Prostate gland (tissue), 2 donors: ENCODE measurements at regions not wholly inside any gene's neighbourhood (a gene's known extent, or its start where the extent isn't known, plus 50 kb on each side); places are given as distances from the start of the nearest gene placed in this dataset.

Experiments used
- DNase-seq: peaks from one replicate; pipeline ENCODE4 v3.0.0-alpha.2; 2019; ENCODE audit warnings: low spot score
- H3K27ac ChIP-seq, 2 donors: fragments of 200-600 bp; sonication (generic); 2 replicates each; pipeline ENCODE4 v1.5.1; 2017 to 2019
- H3K27me3 ChIP-seq: fragments of 200-600 bp; sonication (generic); replicated peaks from 2 replicates; pipeline ENCODE4 v1.5.1; 2019; ENCODE audit not compliant: insufficient read depth
- H3K36me3 ChIP-seq, 2 donors: fragments of 200-600 bp; sonication (generic); 1 replicate in 1 of 2; 2 replicates in 1 of 2; pipeline versions ENCODE4 v1.5.1 to v1.8.1; 2017 to 2019
- H3K4me1 ChIP-seq: fragments of 200-600 bp; sonication (generic); replicated peaks from 2 replicates; pipeline ENCODE4 v1.5.1; 2019
- H3K4me3 ChIP-seq, 2 donors: fragments of 200-600 bp; sonication (generic); 2 replicates each; pipeline ENCODE4 v1.5.1; 2017 to 2019
- H3K9me3 ChIP-seq: fragments of 200-600 bp; sonication (generic); 2 replicates; pipeline ENCODE4 v1.5.1; 2017
- CTCF ChIP-seq, 4 experiments: fragments of 200-600 bp in 2 of 4; fragments of 450-650 bp in 2 of 4; sonication (generic) in 2 of 4; IDR thresholded peaks; 1 replicate in 3 of 4; 2 replicates in 1 of 4; pipeline ENCODE4 v1.5.1; 2016 to 2019; ENCODE audit warnings: antibody characterized with exemption in 4 of 4, mild to moderate bottlenecking in 2 of 4, moderate library complexity in 2 of 4
- POLR2A ChIP-seq: fragments of 450-650 bp; IDR thresholded peaks from one replicate; pipeline ENCODE4 v1.6.1; 2016; ENCODE audit warnings: antibody characterized with exemption, mild to moderate bottlenecking
- POLR2AphosphoS5 ChIP-seq: sonication (generic); formaldehyde crosslinking; IDR thresholded peaks from one replicate; pipeline ENCODE4 v1.6.1; 2017; ENCODE audit warnings: antibody characterized with exemption
- WGBS: methylation state at CpG from one replicate; pipeline ENCODE4 v1.1.5; 2018; 5-methylcytosine and 5-hydroxymethylcytosine counted together
- intact Hi-C: fragments of 100-400 bp; cut with DNase I; formaldehyde crosslinking; loops from one replicate; pipeline ENCODE4 v1.14.2; 2022

DNA sequence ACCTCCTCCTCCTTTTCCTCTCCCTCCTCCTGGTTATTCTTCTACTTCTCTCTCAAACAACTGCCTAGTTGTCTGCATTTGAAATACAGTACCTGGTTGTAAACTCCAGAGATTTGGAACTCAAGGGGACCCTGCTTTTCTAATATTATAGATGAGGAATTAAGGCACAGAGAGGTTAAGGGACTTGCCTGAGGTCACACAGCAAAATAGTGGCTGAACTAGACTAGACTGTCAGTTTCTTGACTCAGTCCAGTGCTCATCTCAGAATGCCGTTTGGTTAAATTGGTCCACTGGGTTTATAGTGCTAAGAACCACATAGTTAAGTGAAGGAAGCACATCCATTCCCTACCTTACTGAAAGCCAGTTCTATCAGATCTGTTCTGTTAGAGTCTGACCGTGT, 105.9 kb upstream of the VASH1 start:
- WGBS: 56% methylated on average over 2 of the region's 2 CpGs
- Histone ChIP-seq H3K27me3 (no peaks in the 10 kb centered on the region), H3K4me3 (no peak overlapping the region), H3K27ac (no peak overlapping the region), H3K4me1 (no peaks in the 10 kb centered on the region), H3K36me3 (no peaks in the 10 kb centered on the region), H3K9me3 (peaks cover 4% of the 10 kb centered on the region)
- no peak for DNase-seq
- intact Hi-C loops: no loop called here
- TF ChIP-seq POLR2AphosphoS5 (no peak), POLR2A (no peak), CTCF (IDR thresholded peaks at IDR 0.05) (no peak)

GRCh38 chr14:76656592-76656991, 104.7 kb upstream of the VASH1 start:
- Histone ChIP-seq H3K9me3 (peaks cover 4% of the 10 kb centered on the region), H3K4me1 (no peaks in the 10 kb centered on the region), H3K4me3 (no peak overlapping the region), H3K27me3 (no peaks in the 10 kb centered on the region), H3K27ac (no peak overlapping the region), H3K36me3 (no peaks in the 10 kb centered on the region)
- intact Hi-C loops: no loop called here
- 89% methylated on average over 5 of the region's 5 CpGs for WGBS
- no peak for DNase-seq
- TF ChIP-seq POLR2AphosphoS5: no peak
- no peak for TF ChIP-seq POLR2A
- TF ChIP-seq CTCF (IDR thresholded peaks at IDR 0.05): no peak

DNA sequence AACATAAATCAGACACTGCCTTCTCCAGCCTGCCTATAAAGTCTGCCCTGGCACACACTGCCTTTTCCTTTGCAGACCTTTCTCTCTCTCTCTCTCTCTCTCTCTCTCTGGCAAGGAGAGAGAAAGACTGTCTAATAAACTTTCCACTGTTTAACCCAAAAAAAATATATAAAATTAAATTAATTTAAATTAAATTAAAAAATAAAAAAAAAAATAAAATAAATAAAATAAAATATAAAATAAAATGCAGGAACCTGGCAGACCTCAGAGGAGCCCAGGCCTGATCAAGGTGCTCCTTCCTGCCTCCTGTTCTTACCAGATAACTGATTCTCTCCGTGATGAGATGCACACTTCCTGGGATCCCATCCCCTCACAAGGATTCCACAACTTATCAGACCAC, 103.9 kb upstream of the VASH1 start:
- H3K4me1 ChIP-seq: no peaks in the 10 kb centered on the region
- 88% methylated on average over 1 of the region's 1 CpG for WGBS
- H3K36me3 ChIP-seq: no peaks in the 10 kb centered on the region
- no peak overlapping the region for H3K4me3 ChIP-seq
- H3K27ac ChIP-seq: no peak overlapping the region
- no peaks in the 10 kb centered on the region for H3K27me3 ChIP-seq
- H3K9me3 ChIP-seq: peaks cover 4% of the 10 kb centered on the region
- DNase-seq: no peak
- intact Hi-C loops: no loop called here
- no peak for TF ChIP-seq POLR2A
- TF ChIP-seq CTCF (IDR thresholded peaks at IDR 0.05): no peak
- no peak for TF ChIP-seq POLR2AphosphoS5

- DNase-seq: no peak
- intact Hi-C loops: no loop called here
- Histone ChIP-seq H3K27ac (no peak overlapping the region), H3K36me3 (no peaks in the 10 kb centered on the region), H3K4me1 (no peaks in the 10 kb centered on the region), H3K9me3 (peaks cover 4% of the 10 kb centered on the region), H3K4me3 (no peak overlapping the region), H3K27me3 (no peaks in the 10 kb centered on the region)
- no peak for TF ChIP-seq CTCF (IDR thresholded peaks at IDR 0.05)
- TF ChIP-seq POLR2A: no peak
- no peak for TF ChIP-seq POLR2AphosphoS5
Observed at GRCh38 chr14:76657846-76658245, 103.4 kb upstream of the VASH1 start.

DNA sequence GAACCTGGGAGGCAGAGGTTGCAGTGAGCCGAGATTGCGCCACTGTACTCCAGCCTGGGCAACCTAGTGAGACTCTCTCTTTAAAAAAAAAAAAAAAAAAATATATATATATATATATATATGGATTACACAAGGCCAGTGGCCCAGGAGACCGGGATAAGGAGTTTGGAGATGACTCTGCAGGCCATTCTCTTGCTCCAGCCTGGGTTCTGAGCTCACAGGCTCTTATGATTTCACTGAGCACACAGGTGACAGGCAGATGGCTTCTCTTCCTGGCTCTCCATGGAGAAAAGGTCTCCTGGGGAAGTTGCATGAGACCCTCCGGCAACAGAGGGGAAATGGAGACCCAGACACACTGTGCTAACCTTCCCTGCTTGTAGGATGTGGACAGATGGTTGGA, 98.7 kb upstream of the VASH1 start:
- intact Hi-C loops: no loop called here
- 91% methylated on average over 4 of the region's 4 CpGs for WGBS
- no peaks in the 10 kb centered on the region for H3K27me3 ChIP-seq
- no peak overlapping the region for H3K27ac ChIP-seq
- H3K4me3 ChIP-seq: no peak overlapping the region
- H3K36me3 ChIP-seq: no peaks in the 10 kb centered on the region
- DNase-seq: no peak
- no peak for TF ChIP-seq CTCF (IDR thresholded peaks at IDR 0.05)
- no peak for TF ChIP-seq POLR2A
- no peak for TF ChIP-seq POLR2AphosphoS5
- no peaks in the 10 kb centered on the region for H3K4me1 ChIP-seq
- peaks cover 4% of the 10 kb centered on the region for H3K9me3 ChIP-seq
